ENCODE measurements at regions not wholly inside any gene's neighbourhood (a gene's known extent, or its start where the extent isn't known, plus 50 kb on each side); places are given as distances from the start of the nearest gene placed in this dataset.

- TF ChIP-seq EZH2 (IDR thresholded peaks at IDR 0.05) (no peak), POLR2AphosphoS5 (IDR thresholded peaks at IDR 0.05; ENCODE audit: borderline replicate concordance, low read depth, low read length) (no peak), FOXP2 (optimal IDR thresholded peaks at IDR 0.05; ENCODE audit: control extremely low read depth, extremely low read length, insufficient read depth) (no peak)
Measured at GRCh38 chr16:62805221-62805857, 769.1 kb upstream of the CDH8 start.

Measured in SK-N-MC (cell line).